NCI-H1105 (cell line): ENCODE measurements at regions not wholly inside any gene's neighbourhood (a gene's known extent, or its start where the extent isn't known, plus 50 kb on each side); places are given as distances from the start of the nearest gene placed in this dataset.
A peak's percentile ranks its signal among the peaks of the same experiment; 100 is the strongest.
"Not testable (repeated sequence)": the region's sequence is repeated elsewhere in the genome, so short reads cannot be mapped to it uniquely, and the experiment has no call there.

Experiments
- DNase-seq: peaks from one replicate; lab custom pipeline; 2025; lab: John Stamatoyannopoulos, UW

- no peak for DNase-seq
Measured at GRCh38 chr10:2790396-2791188, 276.8 kb upstream of the PFKP start.

- no peak for DNase-seq
Measured at GRCh38 chr10:2786251-2786650, 281.1 kb upstream of the PFKP start.

- no peak for DNase-seq
Measured at GRCh38 chr10:2784766-2785165, 282.6 kb upstream of the PFKP start.

- no peak for DNase-seq
Measured at GRCh38 chr10:2782950-2783349, 284.4 kb upstream of the PFKP start.

GRCh38 chr10:2782265-2782664 lies 285.1 kb upstream of the PFKP start:
- no peak for DNase-seq

GRCh38 chr10:2777666-2778355 lies 289.5 kb upstream of the PFKP start:
- DNase-seq = no peak

- DNase-seq = peak; percentile 70
Measured at GRCh38 chr10:2772816-2773631, 294.3 kb upstream of the PFKP start.

GRCh38 chr10:2772135-2772534 lies 295.2 kb upstream of the PFKP start:
- DNase-seq = no peak

- not testable (repeated sequence) for DNase-seq
Measured at GRCh38 chr10:2767293-2767692, 300.1 kb upstream of the PFKP start.

- DNase-seq = no peak
Measured at GRCh38 chr10:2761971-2762370, 305.4 kb upstream of the PFKP start.

GRCh38 chr10:2761311-2761710 lies 306.0 kb upstream of the PFKP start:
- DNase-seq = no peak

GRCh38 chr10:2760736-2761135 lies 306.6 kb upstream of the PFKP start:
- DNase-seq = no peak

- DNase-seq = no peak
Measured at GRCh38 chr10:2759233-2759632, 308.1 kb upstream of the PFKP start.

GRCh38 chr10:2754943-2755342 lies 312.4 kb upstream of the PFKP start:
- no peak for DNase-seq

GRCh38 chr10:2748287-2748686 lies 319.1 kb upstream of the PFKP start:
- no peak for DNase-seq

GRCh38 chr10:2746638-2747037 lies 320.7 kb upstream of the PFKP start:
- no peak for DNase-seq

GRCh38 chr10:2745666-2746065 lies 321.7 kb upstream of the PFKP start:
- DNase-seq = no peak

GRCh38 chr10:2744547-2745200 lies 322.7 kb upstream of the PFKP start:
- no peak for DNase-seq

GRCh38 chr10:2734603-2735002 lies 332.7 kb upstream of the PFKP start:
- no peak for DNase-seq

GRCh38 chr10:2733278-2733963 lies 333.9 kb upstream of the PFKP start:
- DNase-seq = no peak

GRCh38 chr10:2731940-2732339 lies 335.4 kb upstream of the PFKP start:
- no peak for DNase-seq

- no peak for DNase-seq
Measured at GRCh38 chr10:2729197-2729596, 338.2 kb upstream of the PFKP start.
